Fibroblast of lung (primary cell): ENCODE measurements at regions not wholly inside any gene's neighbourhood (a gene's known extent, or its start where the extent isn't known, plus 50 kb on each side); places are given as distances from the start of the nearest gene placed in this dataset.

Experiments used
- CTCF ChIP-seq, 2 donors: IDR thresholded peaks in 1 of 2; conservative IDR thresholded peaks in 1 of 2; 1 replicate in 1 of 2; 2 replicates in 1 of 2; pipeline ENCODE4 v1.5.1; 2011 to 2012; ENCODE audit warnings: low read length in 2 of 2, control low read depth in 1 of 2, inconsistent platforms in 1 of 2, low read depth in 1 of 2, mild to moderate bottlenecking in 1 of 2
- EZH2 ChIP-seq: IDR thresholded peaks from 2 replicates; pipeline ENCODE4 v1.5.1; 2012; ENCODE audit warnings: low read length, control low read depth, mild to moderate bottlenecking; ENCODE audit errors: missing control alignments

- TF ChIP-seq CTCF (conservative IDR thresholded peaks at IDR 0.05 in 1 of 2, IDR thresholded peaks at IDR 0.05 in 1 of 2; ENCODE audit: low read depth in 1 of 2, low read length in 2 of 2) (no peak), EZH2 (no peak)
These were observed 612.0 kb upstream of the CDH8 start for GRCh38 chr16:62648256-62648655.
